OCI-LY7 (cell line): ENCODE measurements at regions not wholly inside any gene's neighbourhood (a gene's known extent, or its start where the extent isn't known, plus 50 kb on each side); places are given as distances from the start of the nearest gene placed in this dataset.

Experiments
- CTCF ChIP-seq: fragments of 200-600 bp; sonication (generic); conservative IDR thresholded peaks from 2 replicates; pipeline ENCODE4 v1.5.1; 2014; ENCODE audit warnings: mild to moderate bottlenecking, antibody characterized with exemption, low read length, moderate library complexity, mixed read lengths
- EZH2phosphoT487 ChIP-seq: fragments of 200-600 bp; sonication (generic); IDR thresholded peaks from 2 replicates; pipeline ENCODE4 v1.6.1; 2018; ENCODE audit warnings: low read depth, borderline replicate concordance, mild to moderate bottlenecking, mixed run types, antibody characterized with exemption, low read length, moderate library complexity, mixed read lengths

DNA sequence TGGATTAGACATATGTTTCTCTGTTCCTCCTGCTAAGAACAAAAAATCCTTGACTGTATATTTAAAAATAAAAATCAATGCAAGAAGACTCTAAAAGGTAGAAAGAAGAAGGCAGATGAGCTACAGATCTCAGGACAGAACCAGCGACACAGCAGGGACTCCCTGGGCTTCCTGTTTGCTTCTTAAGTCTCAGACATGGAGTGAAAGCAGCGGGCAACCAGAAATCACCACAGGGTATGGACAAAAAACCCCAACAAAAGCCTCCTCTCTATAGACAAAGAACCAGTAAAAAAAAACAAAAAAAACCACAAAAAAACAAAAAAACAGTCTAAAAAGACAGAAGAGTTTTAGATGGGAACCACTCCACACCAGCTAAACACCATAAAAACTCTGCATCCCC, 971.0 kb upstream of the GYPC start:
- TF ChIP-seq CTCF (no peak), EZH2phosphoT487 (no peak)
